Umbilical cord (tissue), 1 donor: ENCODE measurements at regions not wholly inside any gene's neighbourhood (a gene's known extent, or its start where the extent isn't known, plus 50 kb on each side); places are given as distances from the start of the nearest gene placed in this dataset.
"Not testable (repeated sequence)": the region's sequence is repeated elsewhere in the genome, so short reads cannot be mapped to it uniquely, and the experiment has no call there.

Experiments
- DNase-seq: peaks from one replicate; pipeline ENCODE4 v3.0.0-alpha.2; 2015; ENCODE audit warnings: low spot score

DNA sequence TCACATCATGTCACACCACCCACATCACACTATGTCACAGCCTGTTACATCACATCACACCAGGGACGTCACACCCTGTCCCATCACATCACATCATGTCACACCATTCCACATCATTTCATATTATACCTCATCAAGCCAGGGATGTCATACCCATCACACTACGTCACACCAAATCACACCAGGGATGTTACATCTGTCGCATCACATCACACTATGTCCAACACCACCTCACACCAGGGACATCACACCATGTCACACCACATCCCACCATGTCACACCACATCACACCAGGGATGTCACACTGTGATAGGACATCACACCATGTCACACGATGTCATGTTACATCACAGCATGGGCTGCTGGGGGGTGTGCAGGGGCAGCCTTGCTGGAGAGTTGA lies 110.6 kb downstream of the TMEM121 start:
- DNase-seq = no peak

GRCh38 chr14:105637345-105637744 lies 111.0 kb downstream of the TMEM121 start:
- DNase-seq = not testable (repeated sequence)

DNA sequence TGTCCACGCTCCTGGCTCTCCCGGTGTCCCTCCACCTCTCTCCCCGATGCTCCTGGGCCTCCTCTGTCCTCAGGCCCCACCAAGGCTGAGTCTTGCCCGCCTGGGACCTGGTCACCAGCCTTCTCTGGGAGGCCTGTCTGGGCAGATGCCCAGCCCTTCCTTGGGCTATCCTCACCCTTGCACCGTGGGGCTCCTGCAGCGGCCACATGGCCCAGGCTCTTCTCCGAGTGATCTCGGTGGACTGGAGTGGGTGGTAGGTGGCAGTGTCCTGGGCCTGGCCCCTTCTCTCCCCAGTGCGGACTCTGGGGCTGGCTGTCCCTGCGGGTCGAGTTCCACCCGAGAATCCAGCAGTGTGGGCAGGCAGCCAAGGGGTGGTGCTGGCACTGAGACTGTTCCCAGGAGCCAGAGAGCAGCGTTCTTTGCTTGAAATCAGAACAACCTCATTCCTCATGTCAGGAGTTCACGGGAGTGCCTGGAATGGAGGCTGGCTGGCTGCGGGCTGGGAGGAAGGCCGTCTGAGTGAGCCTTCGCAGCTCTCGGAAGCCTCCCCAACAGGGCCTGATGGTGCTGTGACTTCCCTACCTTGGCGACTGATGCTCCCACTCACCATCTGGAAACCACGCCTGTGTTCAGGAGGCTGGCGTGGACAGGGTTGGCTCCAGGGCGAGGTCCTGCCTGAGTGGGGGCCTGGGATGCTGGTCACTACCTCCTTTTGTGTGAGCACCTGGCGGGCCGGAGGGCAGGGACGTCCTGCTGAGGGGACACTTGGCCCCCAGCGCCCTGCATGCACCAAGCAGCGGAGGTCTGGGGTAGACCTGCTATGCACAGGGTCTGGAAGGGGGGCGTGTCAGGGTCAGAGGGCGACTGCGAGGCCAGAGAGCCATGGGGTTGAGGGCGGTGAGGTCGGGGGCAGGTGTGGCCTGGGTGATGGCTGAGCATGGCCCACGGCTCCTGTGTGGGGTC lies 113.9 kb downstream of the TMEM121 start:
- DNase-seq = not testable (repeated sequence)

DNA sequence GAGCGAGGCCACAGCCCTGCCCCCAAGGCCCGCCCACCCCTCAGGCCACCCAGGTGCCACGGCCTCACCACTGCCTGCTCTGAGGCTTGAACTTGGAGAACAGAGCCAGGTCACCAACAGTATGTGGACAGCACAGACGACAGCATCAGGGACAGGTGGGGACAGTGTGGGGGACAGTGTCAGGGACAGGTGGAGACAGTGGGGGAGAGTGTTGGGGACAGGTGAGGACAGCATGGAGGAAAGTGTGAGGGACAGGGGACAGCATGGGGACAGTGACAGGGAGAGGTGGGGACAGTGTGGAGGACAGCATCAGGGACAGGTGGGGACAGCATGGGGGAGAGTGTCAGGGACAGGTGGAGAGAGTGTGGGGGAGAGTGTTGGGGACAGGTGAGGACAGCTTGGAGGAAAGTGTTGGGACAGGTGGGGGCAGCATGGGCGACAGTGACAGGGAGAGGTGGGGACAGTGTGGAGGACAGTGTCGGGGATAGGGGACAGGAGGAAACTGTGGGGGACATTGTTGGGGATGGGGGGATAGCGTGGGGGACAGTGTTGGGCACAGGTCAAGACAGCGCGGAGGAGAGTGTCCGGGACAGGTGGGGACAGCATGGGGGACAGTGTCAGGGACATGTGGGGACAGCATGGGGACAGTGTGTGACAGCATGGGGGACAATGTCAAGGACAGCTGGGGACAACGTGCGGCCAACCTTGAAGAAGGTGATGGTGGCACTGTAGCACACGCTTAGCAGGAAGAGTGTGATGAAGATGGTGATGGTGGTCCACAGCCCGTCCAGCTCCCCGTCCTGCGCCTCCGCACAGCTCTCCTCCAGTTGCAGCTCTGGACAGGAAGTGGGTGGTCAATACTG lies 114.9 kb downstream of the TMEM121 start:
- no peak for DNase-seq

DNA sequence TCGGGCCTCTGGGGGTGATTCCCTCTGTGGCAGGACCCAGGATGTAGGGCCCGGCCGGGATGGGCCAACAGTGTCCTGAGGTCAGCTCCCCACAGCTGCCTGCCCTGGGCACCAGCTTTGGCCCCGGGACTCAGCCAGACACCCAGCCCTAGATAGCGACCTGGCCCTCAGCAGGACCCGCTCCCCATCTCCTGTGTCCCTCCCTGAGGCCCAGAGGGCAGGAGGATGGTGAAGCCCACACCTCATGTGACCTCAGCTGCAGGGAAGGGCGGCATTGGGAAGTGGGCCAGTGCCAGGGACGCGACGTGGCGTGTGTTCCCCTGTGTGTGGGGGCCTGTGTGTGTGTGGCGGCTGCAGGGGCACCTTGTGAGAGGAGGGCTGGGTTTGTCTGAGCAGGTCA lies 115.6 kb downstream of the TMEM121 start:
- DNase-seq = not testable (repeated sequence)

- not testable (repeated sequence) for DNase-seq
These were observed 116.1 kb downstream of the TMEM121 start for GRCh38 chr14:105642486-105642885.

DNA sequence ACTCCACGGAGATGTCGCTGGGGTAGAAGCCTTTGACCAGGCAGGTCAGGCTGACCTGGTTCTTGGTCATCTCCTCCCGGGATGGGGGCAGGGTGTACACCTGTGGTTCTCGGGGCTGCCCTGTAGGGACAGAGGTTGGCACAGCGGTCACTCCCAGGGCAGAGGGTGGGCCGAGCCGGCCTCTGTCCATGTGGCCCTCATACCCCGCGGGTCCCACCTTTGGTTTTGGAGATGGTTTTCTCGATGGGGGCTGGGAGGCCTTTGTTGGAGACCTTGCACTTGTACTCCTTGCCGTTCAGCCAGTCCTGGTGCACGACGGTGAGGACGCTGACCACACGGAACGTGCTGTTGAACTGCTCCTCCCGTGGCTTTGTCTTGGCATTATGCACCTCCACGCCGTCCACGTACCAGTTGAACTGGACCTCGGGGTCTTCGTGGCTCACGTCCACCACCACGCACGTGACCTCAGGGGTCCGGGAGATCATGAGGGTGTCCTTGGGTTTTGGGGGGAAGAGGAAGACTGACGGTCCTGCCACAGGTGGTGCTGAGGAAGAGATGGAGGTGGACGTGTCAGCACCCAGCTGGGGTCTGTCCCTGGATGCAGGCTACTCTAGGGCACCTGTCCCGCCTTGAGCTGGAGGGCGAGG lies 117.1 kb downstream of the TMEM121 start:
- not testable (repeated sequence) for DNase-seq

GRCh38 chr14:105644053-105644435 lies 117.7 kb downstream of the TMEM121 start:
- DNase-seq = not testable (repeated sequence)

GRCh38 chr14:105644457-105644856 lies 118.1 kb downstream of the TMEM121 start:
- not testable (repeated sequence) for DNase-seq

DNA sequence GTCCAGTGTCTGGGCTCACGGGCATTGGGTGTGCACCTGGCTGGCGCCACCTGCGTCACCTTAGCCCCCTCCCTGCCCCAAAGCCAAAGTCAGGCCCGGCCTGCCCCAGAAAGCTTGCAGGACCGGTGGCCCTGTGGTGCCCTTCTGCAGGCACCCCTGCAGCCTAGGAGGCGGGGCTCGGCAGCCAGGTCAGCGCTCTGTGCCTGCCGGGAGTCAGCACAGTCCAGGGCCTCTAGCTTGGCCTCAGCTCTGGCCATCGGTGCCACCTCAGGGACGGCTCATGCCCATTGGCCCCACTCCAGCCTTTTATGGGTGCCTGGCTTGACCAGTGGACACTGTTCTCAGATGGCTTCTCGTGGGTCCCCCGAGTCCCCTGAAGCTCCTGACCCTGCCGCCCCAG lies 118.5 kb downstream of the TMEM121 start:
- not testable (repeated sequence) for DNase-seq

GRCh38 chr14:105645389-105645788 lies 119.0 kb downstream of the TMEM121 start:
- not testable (repeated sequence) for DNase-seq

- no peak for DNase-seq
These were observed 119.8 kb downstream of the TMEM121 start for GRCh38 chr14:105646175-105646574.

- not testable (repeated sequence) for DNase-seq
These were observed 120.4 kb downstream of the TMEM121 start for GRCh38 chr14:105646711-105647281.

DNA sequence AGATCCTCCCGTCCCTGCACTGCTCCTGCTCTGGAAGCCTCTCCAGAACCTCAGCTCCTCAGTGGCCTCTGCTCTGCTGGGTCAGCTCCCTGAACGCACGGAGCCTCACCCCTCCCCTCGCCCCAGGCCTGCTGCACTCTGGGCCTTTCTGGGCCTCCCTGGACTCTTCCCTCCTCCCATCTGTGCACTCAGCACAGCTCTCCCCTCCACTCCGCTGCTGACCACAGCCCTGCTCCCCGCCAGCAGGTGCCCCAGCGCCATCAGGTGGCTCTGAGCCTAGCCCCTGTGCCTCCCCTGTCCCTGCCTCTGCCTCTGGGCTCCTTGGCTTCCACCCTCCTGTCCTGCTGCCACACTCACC lies 121.0 kb downstream of the TMEM121 start:
- not testable (repeated sequence) for DNase-seq

- no peak for DNase-seq
These were observed 121.6 kb downstream of the TMEM121 start for GRCh38 chr14:105647784-105648608.

DNA sequence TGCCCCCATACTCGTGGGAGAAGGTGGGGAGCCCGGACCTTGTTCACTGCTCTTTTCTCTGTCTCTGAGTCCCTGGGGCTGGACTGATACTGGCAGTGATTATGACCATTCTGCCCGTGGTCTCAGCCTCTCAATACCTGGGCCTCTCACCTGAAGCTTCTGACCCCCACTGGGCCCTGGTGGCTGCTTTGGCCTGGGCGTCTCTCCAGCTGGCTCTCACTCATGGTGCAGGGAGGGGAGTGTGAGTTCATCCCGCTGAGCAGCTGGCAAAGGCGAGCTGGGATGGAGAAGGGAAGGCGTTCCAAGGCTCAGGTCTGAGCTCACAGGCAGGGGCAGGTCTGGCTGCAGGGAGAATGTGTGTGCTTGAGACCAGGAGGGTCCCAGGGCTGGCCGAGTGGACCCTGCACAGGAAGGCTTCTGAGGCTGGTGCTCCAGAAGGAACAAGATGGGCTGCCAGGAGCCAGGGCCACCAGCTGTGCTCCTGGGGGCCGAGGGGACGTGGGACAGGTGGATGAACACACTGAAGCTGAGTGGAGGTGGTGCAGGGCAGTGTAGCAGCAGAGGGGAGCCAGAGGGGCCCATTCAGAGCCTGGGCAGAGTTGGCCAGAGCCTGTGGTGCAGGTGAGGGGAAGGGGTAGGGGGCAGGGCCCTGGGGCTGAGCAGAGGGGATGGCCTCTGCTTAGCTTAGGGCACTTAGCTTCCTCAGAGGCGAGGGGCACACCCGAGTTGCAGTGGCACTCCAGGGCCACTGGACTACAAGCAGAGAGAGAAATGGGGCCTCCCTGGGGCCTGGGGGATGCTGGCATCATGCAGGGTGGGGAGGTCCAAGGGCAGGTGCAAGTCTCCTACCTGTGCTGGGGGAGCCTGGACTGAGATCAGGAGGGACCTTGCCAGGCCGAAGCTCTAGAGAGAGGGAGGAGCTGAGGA lies 122.5 kb downstream of the TMEM121 start:
- not testable (repeated sequence) for DNase-seq

DNA sequence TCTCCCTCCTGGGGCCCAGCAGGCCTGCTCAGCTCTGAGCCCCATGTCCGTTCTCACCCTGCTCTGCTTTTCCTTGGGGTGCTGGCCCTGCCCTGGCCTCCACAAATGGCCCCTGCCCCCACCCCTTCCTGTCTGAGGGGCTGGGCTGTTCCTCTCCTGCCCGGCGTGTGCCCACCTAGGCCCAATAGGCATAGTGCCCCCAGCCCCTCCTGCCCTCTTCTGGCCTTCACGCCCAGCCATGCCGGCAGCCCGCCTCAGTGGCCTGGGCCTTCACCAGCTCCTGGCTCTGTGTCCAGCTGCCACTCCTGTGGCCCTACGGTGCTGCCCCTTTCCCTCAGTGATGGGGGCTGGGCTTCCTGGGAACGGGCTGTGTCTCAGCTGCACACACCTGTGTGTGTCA lies 125.9 kb downstream of the TMEM121 start:
- not testable (repeated sequence) for DNase-seq

DNA sequence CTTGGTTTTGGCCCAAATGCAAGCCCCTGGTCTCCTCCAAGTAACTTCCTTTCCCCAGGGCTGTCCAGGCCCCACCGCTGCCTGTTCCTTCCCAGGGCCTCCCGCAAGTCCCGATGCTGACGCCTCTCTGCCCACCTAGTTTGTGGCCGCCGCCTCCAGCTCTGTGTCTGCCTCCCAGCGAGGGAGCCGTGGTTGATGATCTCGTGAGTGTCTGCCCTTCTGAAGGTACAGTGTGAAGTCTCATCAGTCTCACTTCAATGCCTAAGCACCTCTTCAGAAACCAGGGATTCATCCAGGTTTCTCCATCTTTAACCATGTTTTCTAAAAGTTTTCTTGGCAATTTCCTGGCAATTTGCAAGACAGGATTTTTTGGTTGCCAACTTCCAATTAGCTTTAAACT lies 127.5 kb downstream of the TMEM121 start:
- not testable (repeated sequence) for DNase-seq

GRCh38 chr14:105659255-105659654 lies 132.9 kb downstream of the TMEM121 start:
- not testable (repeated sequence) for DNase-seq
